HG02973 (cell line): ENCODE measurements at regions not wholly inside any gene's neighbourhood (a gene's known extent, or its start where the extent isn't known, plus 50 kb on each side); places are given as distances from the start of the nearest gene placed in this dataset.
A peak's percentile ranks its signal among the peaks of the same experiment; 100 is the strongest.
"Not testable (repeated sequence)": the region's sequence is repeated elsewhere in the genome, so short reads cannot be mapped to it uniquely, and the experiment has no call there.

Source experiments
- ATAC-seq: cut with Tn5 transposase; IDR thresholded peaks from one replicate; pipeline ENCODE4 v1.9.1; 2021; ENCODE audit warnings: moderate library complexity; ENCODE audit not compliant: unreplicated experiment

DNA sequence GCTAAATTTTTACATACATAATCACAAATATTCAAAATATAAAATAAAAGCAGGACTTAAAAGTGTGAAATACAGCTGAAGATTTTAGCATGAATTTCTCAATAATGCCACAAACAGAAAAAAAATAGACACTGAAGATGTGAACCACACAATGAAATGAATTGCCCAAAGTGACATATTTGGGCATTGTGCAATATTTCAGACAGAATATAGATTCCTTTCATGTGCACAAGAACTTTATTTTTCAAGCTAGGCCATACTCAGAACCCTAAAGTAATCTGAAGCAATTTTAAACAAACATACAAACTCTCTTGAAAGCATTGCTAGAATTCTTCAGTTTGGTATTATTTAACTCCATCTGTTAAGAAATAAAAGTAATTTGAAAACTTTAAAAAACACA is 764.1 kb downstream of the STIM2 start:
- no peak for ATAC-seq

DNA sequence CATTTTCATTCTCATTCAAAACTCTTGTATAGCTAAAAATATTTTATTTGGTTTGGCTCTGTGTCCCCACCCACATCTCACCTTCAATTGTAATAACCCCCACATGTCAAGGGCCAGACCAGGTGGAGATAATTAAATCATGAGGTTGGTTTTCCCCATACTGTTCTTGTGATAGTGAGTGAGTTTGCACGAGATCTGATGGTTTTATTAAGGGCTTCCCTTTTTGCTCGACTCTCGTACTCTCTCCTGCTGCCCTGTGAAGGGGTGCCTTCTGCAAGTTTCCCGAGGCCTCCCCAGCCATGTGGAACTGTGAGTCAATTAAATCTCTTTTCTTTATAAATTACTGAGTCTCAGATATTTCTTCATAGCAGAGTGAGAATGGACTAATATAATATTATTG is 768.0 kb downstream of the STIM2 start:
- ATAC-seq, result no peak

DNA sequence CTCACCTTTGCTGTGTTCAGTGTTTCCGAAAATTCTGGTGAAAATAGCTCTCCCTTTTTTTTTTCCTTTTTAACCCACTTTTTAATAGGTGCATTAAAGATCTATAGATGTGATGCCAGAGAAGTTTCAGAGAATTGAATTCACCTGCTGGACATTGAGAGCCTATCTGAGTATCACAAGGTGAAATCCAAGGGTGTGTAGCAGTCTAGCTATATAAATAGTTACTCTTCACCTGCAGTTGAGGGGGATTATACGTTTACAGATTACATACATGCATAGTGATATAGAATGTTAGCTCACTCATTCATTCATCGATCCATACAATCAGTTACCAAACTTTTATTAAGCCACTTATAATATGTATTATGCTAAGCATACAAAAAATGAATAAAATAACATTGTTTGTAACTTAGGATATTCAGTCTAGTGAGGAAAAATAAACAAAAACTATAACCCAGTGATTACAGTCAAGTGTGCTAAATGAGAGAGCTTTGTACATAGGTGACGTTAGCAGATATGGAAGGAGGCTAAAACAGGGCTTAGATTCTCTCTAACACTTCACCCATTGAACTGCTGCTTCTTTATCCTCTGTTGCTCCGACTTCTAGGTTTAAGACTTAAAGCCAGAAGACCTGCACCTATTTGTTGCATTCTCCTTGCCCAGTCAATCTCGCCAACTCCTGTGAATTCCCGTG is 769.0 kb downstream of the STIM2 start:
- no peak for ATAC-seq

DNA sequence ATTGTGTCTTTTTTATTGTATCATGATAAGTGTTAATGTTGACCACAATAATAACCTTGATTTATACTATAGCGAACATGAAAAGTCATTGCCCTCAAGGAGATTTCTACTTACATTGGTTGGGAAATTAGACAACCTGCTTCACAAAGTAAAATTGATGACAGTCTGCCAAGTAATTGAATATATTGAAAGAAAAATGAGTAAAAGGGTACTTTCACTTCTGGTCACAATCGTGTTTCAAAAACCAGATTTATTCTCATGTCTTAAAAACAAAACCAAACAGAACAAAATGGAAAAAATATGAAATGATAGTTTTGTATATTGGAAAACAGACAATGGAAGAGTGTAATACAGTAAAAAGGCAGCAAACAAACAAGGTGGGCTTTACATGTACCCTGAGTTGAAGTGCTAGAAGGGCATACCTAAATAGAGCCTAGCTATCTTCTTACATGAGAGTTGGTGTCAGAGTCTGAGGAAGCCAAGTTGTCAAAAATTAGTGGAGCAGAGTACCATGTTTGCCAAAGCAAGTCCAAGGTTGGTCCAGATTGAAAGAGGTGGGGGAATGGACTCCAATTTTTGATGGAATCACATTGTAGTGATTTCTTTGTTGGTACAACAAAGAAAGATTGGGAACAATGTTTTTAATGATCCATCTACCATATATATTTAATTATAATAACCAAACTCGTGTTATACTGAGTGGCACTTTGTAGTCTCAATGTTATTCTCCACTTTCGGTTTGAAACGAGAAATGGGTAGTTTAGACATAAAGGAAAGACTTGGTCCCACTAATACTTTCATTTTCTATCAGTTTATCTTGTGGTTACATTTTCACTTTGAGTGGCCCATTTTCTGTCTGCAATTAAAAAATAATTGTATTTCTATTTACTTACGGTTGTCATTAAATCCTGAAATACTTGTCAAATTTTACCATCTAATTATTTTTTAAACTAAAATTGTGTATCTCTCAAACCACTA is 775.6 kb downstream of the STIM2 start:
- ATAC-seq, result peak; percentile 86

DNA sequence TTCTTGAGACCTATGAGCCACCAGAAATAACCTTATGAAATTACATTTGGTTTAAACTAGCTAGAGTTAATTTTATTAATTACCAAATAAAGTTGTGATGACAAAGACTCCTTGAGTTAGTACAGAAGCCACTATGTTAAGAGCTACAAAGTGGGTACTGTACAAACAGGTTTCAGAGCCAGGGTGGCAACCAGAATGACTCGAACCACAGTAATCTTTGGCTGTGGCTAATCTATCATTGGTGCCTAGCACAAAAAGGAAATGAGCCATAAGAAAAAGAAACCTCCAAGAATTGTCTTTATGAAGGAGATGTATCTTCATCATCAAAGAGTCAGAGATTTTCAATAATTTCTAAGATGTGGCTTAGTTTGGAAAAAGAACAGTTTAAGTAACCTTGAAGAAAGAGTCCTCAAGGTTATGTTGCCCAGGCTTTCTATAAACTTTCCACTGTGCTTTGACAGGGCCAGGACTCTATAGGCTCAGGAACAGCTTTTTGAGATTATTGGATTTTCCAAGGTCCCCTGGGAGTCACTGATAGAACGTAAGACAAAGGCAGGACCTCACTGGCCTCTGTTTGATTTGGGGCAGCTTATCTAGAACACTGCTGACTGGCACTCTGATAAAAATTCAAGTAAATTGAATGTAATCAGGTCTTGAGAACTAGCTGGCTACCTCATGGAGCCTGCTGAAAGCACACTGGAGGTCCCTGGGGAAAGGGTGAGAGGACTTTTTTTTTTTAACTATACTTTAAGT is 777.7 kb downstream of the STIM2 start:
- no peak for ATAC-seq

DNA sequence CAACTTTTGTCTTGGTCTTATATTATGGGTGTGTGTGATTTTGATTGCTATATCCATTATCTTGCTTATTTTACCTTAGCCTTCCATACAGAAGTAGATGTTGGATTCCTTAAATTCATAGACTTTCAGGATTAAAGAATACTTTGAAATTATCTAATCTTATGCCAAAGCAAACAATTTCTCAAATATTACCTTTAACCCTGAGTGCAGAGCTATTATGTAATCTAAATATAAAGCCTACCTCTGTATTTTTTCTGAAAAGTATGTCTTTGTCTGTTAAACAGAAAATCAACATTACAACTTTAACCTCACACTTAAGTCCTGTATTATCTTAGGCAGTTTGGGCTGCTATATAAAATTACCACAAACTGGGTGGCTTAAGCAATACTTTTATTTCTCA is 782.5 kb downstream of the STIM2 start:
- ATAC-seq, result no peak

DNA sequence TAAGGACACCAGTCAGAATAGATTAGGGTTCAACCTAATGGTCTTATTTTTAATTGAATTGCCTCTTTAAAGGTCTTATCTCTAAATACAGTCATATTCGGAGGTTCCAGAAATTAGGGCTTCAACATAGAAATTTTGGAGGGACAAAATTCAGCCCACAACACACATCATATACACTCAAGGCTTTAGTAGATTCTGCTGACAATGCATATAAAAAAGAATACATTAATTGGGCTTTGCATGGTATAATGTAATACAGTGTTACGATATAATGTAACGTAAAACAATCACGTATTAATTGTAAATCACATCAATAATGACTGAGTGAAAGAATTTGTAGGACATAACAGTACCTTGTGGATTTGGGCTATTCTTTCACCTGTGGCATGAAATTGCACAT is 787.8 kb downstream of the STIM2 start:
- ATAC-seq, result no peak

DNA sequence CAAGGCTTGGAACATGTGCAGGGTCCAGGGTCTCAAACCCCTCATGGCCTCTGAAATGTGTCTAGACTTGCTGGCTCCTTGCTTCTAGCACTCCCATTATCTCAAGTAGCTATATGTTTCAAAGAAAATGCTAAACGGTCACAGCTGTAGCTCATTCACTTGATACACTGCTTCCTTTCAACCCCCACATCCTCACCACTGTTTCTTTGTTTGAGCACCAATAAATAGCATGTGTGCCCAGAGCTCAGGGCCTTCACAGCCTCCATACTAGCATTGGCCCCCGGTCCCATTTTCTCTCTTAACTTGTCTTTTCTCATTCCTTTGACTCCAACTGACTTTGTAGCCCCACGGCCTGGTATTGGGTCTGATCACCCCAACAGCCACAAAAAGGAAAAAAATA is 801.8 kb downstream of the STIM2 start:
- no peak for ATAC-seq

DNA sequence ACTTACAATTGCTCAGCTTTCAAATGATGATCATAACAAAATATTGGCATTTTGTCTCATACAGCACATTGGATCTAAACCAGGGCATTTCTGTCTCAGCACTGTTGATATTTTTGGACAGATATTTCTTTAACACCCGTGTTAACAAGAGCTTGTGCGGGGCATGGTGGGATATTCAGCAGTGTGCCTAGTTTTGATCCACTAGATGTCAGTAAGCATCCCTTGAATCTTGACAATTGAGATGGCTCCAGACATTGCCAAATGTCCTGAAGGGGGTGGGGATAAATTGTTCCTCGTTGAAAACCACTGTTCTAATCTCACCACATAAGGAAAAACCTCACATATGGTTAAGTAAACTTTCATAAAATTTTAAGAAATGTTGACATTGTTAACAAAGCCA is 806.3 kb downstream of the STIM2 start:
- no peak for ATAC-seq

DNA sequence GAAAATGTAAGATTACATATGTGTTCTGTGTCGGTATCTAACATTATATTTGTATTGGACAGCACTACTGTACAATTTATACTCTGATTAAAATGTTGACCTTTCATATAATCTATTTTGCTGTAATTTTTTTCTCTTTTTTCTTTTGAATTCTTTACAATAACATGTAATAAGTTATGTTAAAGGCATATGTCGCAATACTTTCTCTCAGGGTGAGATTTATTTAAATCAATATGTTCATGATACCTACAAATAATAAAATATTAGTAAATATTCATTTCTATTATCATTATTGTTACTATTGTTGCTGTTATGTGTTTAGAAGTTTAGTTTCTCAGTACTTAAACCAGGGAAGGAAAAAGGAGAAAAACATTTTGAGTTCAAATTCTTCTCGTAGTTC is 807.4 kb downstream of the STIM2 start:
- ATAC-seq, result no peak

DNA sequence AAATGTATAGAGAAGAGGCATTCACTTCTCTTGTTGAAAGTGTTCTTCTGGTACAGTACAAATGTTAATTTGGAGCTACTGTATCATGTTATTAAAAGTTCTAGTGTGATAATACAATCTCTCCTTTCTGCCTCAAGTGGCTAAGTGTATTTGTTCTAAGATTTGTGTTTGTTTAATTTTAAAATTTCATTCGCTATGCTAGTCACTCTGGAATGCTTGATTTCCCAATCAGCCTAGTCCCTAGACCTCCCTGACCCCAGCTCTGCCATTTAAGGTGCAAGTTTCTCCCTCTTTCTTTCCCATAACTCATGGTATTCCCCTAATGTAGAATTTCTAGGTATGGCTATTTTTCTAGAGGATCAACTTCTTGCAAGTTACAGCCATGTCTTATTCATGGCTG is 817.4 kb downstream of the STIM2 start:
- no peak for ATAC-seq

DNA sequence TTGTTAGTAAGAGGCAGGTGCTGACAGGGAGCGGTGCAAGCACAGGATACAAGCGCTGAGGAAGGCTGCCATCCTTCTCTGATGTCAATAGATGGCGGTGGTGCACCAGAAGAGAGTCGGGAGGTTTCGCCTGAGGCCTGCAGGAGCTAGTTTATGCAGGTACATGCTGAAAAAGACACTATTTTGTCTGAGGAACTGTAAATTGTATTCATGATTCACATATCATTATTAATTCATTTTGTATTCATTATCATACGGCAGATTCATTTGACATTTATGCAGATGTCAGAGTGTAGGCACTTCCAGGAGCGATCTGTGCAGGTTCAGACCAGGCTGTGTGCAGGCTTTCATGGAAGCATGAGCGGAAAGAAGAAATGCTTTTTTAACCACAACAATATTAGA is 824.0 kb downstream of the STIM2 start:
- ATAC-seq, result peak; percentile 79

DNA sequence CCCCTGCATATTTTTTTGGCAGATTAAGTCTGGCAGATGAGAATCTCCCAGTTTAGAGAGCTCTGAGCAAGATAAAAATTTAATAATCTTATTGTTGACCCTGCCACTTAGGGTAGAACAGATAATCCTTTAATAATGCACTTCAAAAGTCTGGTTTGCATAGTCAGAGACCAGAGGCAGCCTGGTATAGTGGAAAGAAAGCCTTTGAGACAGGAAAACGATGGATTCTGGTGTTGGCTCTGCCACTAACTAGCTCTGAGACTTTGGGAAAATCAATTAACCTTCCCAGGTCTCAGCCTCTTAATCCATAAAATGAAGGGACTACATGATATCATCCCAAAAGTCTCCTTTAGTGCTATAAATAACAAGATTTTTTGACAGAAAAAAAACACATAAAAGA is 824.5 kb downstream of the STIM2 start:
- no peak for ATAC-seq

DNA sequence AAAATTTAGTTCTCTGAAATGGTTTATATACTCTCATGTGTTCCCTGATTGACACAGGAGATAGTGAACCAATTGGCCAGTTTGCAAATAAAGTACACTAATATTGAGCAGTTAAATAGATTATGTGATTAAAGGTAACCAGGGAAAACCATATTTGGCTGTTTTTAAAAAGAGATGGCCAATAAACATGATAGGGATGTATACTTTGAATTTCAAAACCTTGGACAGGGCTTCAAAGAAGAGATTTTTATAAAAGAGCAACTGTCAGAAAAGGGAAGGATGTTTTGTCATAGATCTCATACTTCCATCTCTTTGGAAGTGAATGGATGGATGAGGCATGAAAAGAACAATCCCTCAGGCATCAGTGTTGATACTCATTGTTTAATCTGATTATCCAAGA is 825.3 kb downstream of the STIM2 start:
- ATAC-seq, result no peak

DNA sequence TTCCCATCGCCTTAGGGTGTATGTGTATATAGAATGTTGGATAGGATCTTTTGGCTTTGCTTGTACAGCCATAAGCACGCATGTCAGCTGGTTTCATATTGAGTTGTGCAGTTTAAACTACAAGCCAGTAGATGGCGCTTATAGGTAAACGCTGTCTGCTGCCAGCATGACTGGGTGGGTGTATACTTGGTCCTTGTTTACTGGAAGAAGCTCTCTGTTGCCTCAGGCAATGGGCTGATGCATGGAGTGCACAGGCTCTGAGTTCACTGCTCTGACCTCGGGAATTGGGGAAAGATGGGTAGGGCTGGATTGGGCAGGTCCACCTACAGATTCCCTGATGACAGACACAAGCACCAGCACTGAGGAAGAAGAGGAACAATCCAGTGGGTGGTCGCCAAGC is 831.5 kb downstream of the STIM2 start:
- ATAC-seq, result peak; percentile 79

DNA sequence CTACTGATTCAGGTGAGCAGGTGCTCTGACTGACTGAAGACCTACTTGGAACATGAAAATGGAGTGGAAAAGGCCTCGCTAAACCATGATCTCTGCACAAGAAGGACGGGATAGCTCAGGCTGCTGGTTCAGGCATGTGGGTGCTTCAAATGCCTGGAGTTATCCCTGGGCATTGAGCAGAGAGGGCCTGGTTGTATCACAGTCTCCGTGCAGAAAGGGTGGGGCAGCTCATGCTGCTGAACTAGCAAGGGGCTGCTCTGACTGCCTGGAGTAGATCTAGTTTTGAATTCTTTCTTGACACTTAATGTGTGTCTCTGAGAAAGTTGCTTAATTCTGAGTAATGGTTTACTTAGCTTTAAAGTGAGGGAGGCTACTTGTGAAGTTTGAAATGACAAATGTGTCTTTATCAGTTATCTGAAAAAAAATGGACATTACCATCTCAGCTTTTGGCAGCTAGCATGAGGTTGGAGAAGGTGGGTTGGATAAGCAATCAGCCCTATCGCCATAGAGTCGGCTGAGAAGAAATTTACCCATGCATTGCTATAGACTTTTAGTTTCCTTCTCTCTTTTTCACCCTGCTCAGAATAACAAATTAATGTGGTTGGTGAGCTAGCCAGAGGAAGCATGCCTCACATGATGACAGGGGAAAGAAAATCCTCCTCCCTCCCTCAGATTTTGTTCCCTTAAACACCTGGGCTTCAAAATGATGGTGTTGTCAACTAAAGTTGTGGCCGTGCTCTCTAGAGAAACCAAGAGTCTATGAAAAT is 832.4 kb downstream of the STIM2 start:
- no peak for ATAC-seq

DNA sequence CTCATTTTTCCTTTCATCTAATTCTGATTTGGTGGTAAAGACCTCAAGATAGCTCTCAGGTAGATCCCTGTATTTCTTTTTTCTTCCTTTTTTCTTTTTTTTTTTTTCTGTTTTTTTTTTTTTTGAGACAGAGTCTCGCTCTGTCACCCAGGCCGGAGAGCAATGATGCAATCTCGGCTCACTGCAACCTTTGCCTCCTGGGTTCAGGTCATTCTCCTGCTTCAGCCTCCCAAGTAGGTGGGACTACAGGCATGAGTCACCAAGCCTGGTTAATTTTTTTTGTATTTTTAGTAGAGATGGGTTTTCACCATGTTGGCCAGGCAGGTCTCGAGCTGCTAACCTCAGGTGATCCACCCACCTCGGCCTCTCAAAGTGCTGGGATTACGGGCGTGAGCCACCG is 835.6 kb downstream of the STIM2 start:
- ATAC-seq, result not testable (repeated sequence)

DNA sequence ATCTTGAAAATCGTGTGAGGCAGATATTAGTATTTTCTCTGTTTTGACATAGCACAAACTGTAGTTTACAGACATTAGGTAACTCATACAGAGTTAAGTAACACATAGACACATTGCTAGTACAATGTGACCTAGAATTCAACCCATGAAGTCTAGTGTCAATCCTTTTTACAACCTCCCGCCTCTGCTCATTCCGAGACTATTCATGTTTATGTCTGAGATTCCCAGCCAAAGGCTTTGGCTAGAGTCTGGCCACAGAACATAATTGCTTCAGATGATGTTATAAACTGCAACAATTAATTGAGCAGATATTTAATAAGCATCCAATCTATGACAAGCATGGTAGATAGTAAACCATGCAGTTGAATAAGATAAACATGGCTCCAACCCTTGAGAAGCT is 841.0 kb downstream of the STIM2 start:
- ATAC-seq, result no peak

DNA sequence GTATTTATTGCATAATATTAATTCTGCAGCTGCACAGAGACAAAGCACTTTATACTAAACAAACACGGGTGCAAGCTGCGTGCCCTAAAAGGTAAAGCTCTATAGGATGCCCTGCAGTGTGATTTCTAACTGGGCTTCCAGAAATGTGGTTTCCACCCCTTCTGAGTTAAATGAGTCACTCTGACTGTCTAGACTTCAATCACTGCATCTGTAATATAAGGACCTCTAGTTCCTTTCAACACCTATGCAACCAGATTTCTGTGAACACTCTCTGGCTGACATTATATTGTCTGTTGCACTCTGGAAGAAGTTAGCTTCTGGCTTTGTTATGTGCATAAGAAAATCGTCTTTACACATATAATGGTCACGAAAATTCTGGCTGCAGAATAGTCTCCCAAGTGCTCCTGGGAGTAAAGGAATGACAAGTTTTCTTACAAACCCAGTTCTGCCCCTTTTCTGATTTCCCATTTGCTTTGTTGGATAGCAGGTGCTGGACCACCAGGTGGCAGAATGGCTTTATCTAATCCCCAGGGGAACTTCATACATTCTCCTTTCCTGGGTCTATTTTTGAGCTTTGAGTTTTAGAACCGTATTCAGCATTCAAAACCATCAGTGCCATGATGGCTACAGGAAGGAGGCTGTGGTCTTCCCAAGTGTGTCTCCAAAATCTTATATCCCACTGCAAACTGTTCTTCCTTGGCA is 842.2 kb downstream of the STIM2 start:
- ATAC-seq, result no peak

DNA sequence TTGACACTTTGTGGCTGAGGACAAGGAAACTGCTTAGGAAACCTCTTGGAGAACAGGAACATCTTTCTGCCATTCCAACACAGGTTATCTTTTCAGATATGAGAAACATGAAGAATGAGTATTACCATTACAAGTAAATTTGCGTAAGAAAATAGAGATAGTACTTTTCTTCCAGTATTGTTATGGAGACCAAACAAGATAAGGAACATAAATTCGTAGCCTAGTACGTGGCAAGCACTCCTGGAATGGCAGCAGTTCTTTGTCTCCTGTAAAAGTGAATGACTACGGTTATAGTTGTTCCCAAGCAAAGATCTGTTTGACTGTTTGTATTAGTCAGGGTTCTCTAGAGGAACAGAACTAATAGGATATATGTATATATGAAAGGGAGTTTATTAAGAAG is 843.1 kb downstream of the STIM2 start:
- no peak for ATAC-seq
